NCI-H446 (cell line): ENCODE measurements at regions not wholly inside any gene's neighbourhood (a gene's known extent, or its start where the extent isn't known, plus 50 kb on each side); places are given as distances from the start of the nearest gene placed in this dataset.

ENCODE experiments used
- DNase-seq, 2 experiments: peaks; one replicate each; lab custom pipeline; 2025; lab: John Stamatoyannopoulos, UW

- no peak for DNase-seq
Observed at GRCh38 chr2:18253686-18254197, 306.7 kb downstream of the RDH14 start.

GRCh38 chr2:18251486-18251885 lies 309.0 kb downstream of the RDH14 start:
- no peak for DNase-seq

GRCh38 chr2:18247282-18248110 lies 313.0 kb downstream of the RDH14 start:
- DNase-seq: no peak

GRCh38 chr2:18245375-18245774 lies 315.1 kb downstream of the RDH14 start:
- DNase-seq: no peak

GRCh38 chr2:18244845-18245244 lies 315.6 kb downstream of the RDH14 start:
- DNase-seq: peak in 1 of 2 experiments; percentile 10

GRCh38 chr2:18243816-18244215 lies 316.6 kb downstream of the RDH14 start:
- DNase-seq: no peak

GRCh38 chr2:18242716-18243115 lies 317.7 kb downstream of the RDH14 start:
- DNase-seq: no peak

GRCh38 chr2:18238209-18238608 lies 322.2 kb downstream of the RDH14 start:
- peak in 1 of 2 experiments; percentile 8 for DNase-seq

GRCh38 chr2:18237298-18237697 lies 323.2 kb downstream of the RDH14 start:
- DNase-seq: no peak

- no peak for DNase-seq
Observed at GRCh38 chr2:18232731-18233438, 327.6 kb downstream of the RDH14 start.

- no peak for DNase-seq
Observed at GRCh38 chr2:18230668-18231067, 329.8 kb downstream of the RDH14 start.

- DNase-seq: no peak
Observed at GRCh38 chr2:18219676-18220075, 340.8 kb downstream of the RDH14 start.

- DNase-seq: no peak
Observed at GRCh38 chr2:18218160-18218933, 339.9 kb downstream of the KCNS3 start.

- no peak for DNase-seq
Observed at GRCh38 chr2:18214936-18215335, 336.5 kb downstream of the KCNS3 start.

GRCh38 chr2:18213986-18214385 lies 335.5 kb downstream of the KCNS3 start:
- DNase-seq: no peak

- no peak for DNase-seq
Observed at GRCh38 chr2:18209934-18210639, 331.6 kb downstream of the KCNS3 start.

GRCh38 chr2:18208956-18209355 lies 330.5 kb downstream of the KCNS3 start:
- no peak for DNase-seq

GRCh38 chr2:18200771-18201170 lies 322.3 kb downstream of the KCNS3 start:
- no peak for DNase-seq

GRCh38 chr2:18198677-18199076 lies 320.2 kb downstream of the KCNS3 start:
- DNase-seq: no peak

- DNase-seq: no peak
Observed at GRCh38 chr2:18194161-18194560, 315.7 kb downstream of the KCNS3 start.

- no peak for DNase-seq
Observed at GRCh38 chr2:18186816-18187613, 308.5 kb downstream of the KCNS3 start.
